GM19239 (cell line): ENCODE measurements at regions not wholly inside any gene's neighbourhood (a gene's known extent, or its start where the extent isn't known, plus 50 kb on each side); places are given as distances from the start of the nearest gene placed in this dataset.
"Not testable (repeated sequence)": the region's sequence is repeated elsewhere in the genome, so short reads cannot be mapped to it uniquely, and the experiment has no call there.

Experiments
- DNase-seq: peaks from one replicate; pipeline ENCODE4 v3.0.0; 2011; ENCODE audit warnings: low spot score; ENCODE audit not compliant: insufficient read length
- FAIRE-seq: peaks from 2 replicates; lab custom pipeline; 2011; peaks lifted over from hg19 to GRCh38; lab: Jason Lieb, UNC

GRCh38 chr14:22280497-22281316 is 308.3 kb downstream of the DAD1 start:
- DNase-seq, result no peak
- FAIRE-seq, result no peak

GRCh38 chr14:22276913-22277816 is 311.9 kb downstream of the DAD1 start:
- FAIRE-seq, result peak; percentile 86
- DNase-seq, result no peak

GRCh38 chr14:22271838-22272799 is 316.9 kb downstream of the DAD1 start:
- DNase-seq (no peak), FAIRE-seq (no peak)

- no peak for DNase-seq
Observed at GRCh38 chr14:22268875-22269274, 320.1 kb downstream of the DAD1 start.

GRCh38 chr14:22266683-22267082 is 322.3 kb downstream of the DAD1 start:
- no peak for FAIRE-seq
- DNase-seq, result no peak

More at GRCh38 chr14:22268875-22269274, 320.1 kb downstream of the DAD1 start:
- no peak for FAIRE-seq

GRCh38 chr14:22266142-22266442 is 322.9 kb downstream of the DAD1 start:
- DNase-seq, result no peak
- FAIRE-seq, result no peak

- FAIRE-seq (no peak), DNase-seq (no peak)
Observed at GRCh38 chr14:22265319-22266141, 323.5 kb downstream of the DAD1 start.

- no peak for FAIRE-seq
Observed at GRCh38 chr14:22264759-22265158, 324.3 kb downstream of the DAD1 start.

GRCh38 chr14:22263961-22264360 is 325.1 kb downstream of the DAD1 start:
- FAIRE-seq (no peak), DNase-seq (no peak)

More at GRCh38 chr14:22264759-22265158, 324.3 kb downstream of the DAD1 start:
- DNase-seq, result no peak

- no peak for DNase-seq
Observed at GRCh38 chr14:22262881-22263280, 326.1 kb downstream of the DAD1 start.

GRCh38 chr14:22255017-22255950 is 333.7 kb downstream of the DAD1 start:
- DNase-seq (no peak), FAIRE-seq (no peak)

More at GRCh38 chr14:22262881-22263280, 326.1 kb downstream of the DAD1 start:
- FAIRE-seq, result no peak

GRCh38 chr14:22252686-22253085 is 336.3 kb downstream of the DAD1 start:
- FAIRE-seq (no peak), DNase-seq (no peak)

GRCh38 chr14:22251090-22251489 is 337.9 kb downstream of the DAD1 start:
- DNase-seq, result no peak
- no peak for FAIRE-seq

GRCh38 chr14:22249770-22250169 is 339.3 kb downstream of the DAD1 start:
- FAIRE-seq (no peak), DNase-seq (no peak)

GRCh38 chr14:22243971-22244581 is 344.9 kb downstream of the DAD1 start:
- FAIRE-seq (no peak), DNase-seq (no peak)

GRCh38 chr14:22238320-22238719 is 350.7 kb downstream of the DAD1 start:
- FAIRE-seq, DNase-seq: not testable (repeated sequence)

GRCh38 chr14:22233377-22233776 is 355.6 kb downstream of the DAD1 start:
- no peak for DNase-seq
- FAIRE-seq, result no peak

GRCh38 chr14:22232933-22233332 is 356.1 kb downstream of the DAD1 start:
- DNase-seq (no peak), FAIRE-seq (no peak)
